GM12873 (cell line): ENCODE measurements at regions not wholly inside any gene's neighbourhood (a gene's known extent, or its start where the extent isn't known, plus 50 kb on each side); places are given as distances from the start of the nearest gene placed in this dataset.

Experiments used
- CTCF ChIP-seq: IDR thresholded peaks from 2 replicates; pipeline ENCODE4 v1.5.1; 2012; ENCODE audit warnings: low read depth, mild to moderate bottlenecking, moderate library complexity, low read length, control low read depth; ENCODE audit not compliant: insufficient read depth; ENCODE audit errors: missing control alignments

GRCh38 chr2:128444121-128444771, 125.6 kb upstream of the HS6ST1 start:
- TF ChIP-seq CTCF = no peak

GRCh38 chr2:128444816-128445522, 126.3 kb upstream of the HS6ST1 start:
- no peak for TF ChIP-seq CTCF

GRCh38 chr2:128445523-128445900, 126.8 kb upstream of the HS6ST1 start:
- no peak for TF ChIP-seq CTCF

GRCh38 chr2:128446049-128446873, 127.6 kb upstream of the HS6ST1 start:
- TF ChIP-seq CTCF = no peak

- TF ChIP-seq CTCF = no peak
These were observed 128.3 kb upstream of the HS6ST1 start for GRCh38 chr2:128446874-128447537.

- TF ChIP-seq CTCF = no peak
These were observed 128.9 kb upstream of the HS6ST1 start for GRCh38 chr2:128447538-128447995.
